IPS-11a (cell line): ENCODE measurements at regions not wholly inside any gene's neighbourhood (a gene's known extent, or its start where the extent isn't known, plus 50 kb on each side); places are given as distances from the start of the nearest gene placed in this dataset.
"Not testable (repeated sequence)": the region's sequence is repeated elsewhere in the genome, so short reads cannot be mapped to it uniquely, and the experiment has no call there.

Experiments used
- H3K4me3 ChIP-seq: one replicate; pipeline ENCODE4 v1.5.1; 2013; ENCODE audit warnings: low read depth, low read length, control low read depth

GRCh38 chr15:94968133-94968532, 736.8 kb downstream of the MCTP2 start:
- H3K4me3 ChIP-seq = no peak overlapping the region

GRCh38 chr15:94970096-94970495, 738.7 kb downstream of the MCTP2 start:
- H3K4me3 ChIP-seq = no peak overlapping the region

GRCh38 chr15:94970802-94971201, 739.4 kb downstream of the MCTP2 start:
- H3K4me3 ChIP-seq = no peak overlapping the region

- H3K4me3 ChIP-seq = no peak overlapping the region
Observed at GRCh38 chr15:94972314-94972713, 741.0 kb downstream of the MCTP2 start.

GRCh38 chr15:94987085-94987484, 755.7 kb downstream of the MCTP2 start:
- H3K4me3 ChIP-seq = no peak overlapping the region

GRCh38 chr15:94991718-94992117, 760.4 kb downstream of the MCTP2 start:
- no peak overlapping the region for H3K4me3 ChIP-seq

- no peak overlapping the region for H3K4me3 ChIP-seq
Observed at GRCh38 chr15:95009635-95010034, 778.3 kb downstream of the MCTP2 start.

- H3K4me3 ChIP-seq = no peak overlapping the region
Observed at GRCh38 chr15:95013381-95013780, 782.0 kb downstream of the MCTP2 start.

- H3K4me3 ChIP-seq = no peak overlapping the region
Observed at GRCh38 chr15:95016511-95017229, 785.3 kb downstream of the MCTP2 start.

GRCh38 chr15:95017666-95018328, 786.4 kb downstream of the MCTP2 start:
- H3K4me3 ChIP-seq = no peak overlapping the region

- H3K4me3 ChIP-seq = no peak overlapping the region
Observed at GRCh38 chr15:95018888-95019545, 787.7 kb downstream of the MCTP2 start.

- no peak overlapping the region for H3K4me3 ChIP-seq
Observed at GRCh38 chr15:95019907-95020306, 788.5 kb downstream of the MCTP2 start.

GRCh38 chr15:95021816-95022215, 790.5 kb downstream of the MCTP2 start:
- H3K4me3 ChIP-seq = no peak overlapping the region

GRCh38 chr15:95024351-95024750, 793.0 kb downstream of the MCTP2 start:
- H3K4me3 ChIP-seq = no peak overlapping the region

- no peak overlapping the region for H3K4me3 ChIP-seq
Observed at GRCh38 chr15:95025924-95026728, 794.8 kb downstream of the MCTP2 start.

- no peak overlapping the region for H3K4me3 ChIP-seq
Observed at GRCh38 chr15:95027981-95028380, 796.6 kb downstream of the MCTP2 start.

GRCh38 chr15:95032156-95032555, 800.8 kb downstream of the MCTP2 start:
- H3K4me3 ChIP-seq = no peak overlapping the region

- no peak overlapping the region for H3K4me3 ChIP-seq
Observed at GRCh38 chr15:95035106-95035505, 803.7 kb downstream of the MCTP2 start.

GRCh38 chr15:95041297-95041696, 809.9 kb downstream of the MCTP2 start:
- no peak overlapping the region for H3K4me3 ChIP-seq

GRCh38 chr15:95043236-95043932, 812.0 kb downstream of the MCTP2 start:
- H3K4me3 ChIP-seq = not testable (repeated sequence)

- no peak overlapping the region for H3K4me3 ChIP-seq
Observed at GRCh38 chr15:95043933-95044313, 812.6 kb downstream of the MCTP2 start.
